IMR-90 (cell line): ENCODE measurements at regions not wholly inside any gene's neighbourhood (a gene's known extent, or its start where the extent isn't known, plus 50 kb on each side); places are given as distances from the start of the nearest gene placed in this dataset.

Source experiments
- ATAC-seq: fragments of 200-7000 bp; cut with Tn5 transposase; 2 replicates; pipeline ENCODE4 v1.9.1; 2020; ENCODE audit warnings: low read depth, mild to moderate bottlenecking, moderate library complexity
- BruUV-seq: library from RNA; stranded (reverse); fragments of 400-500 nt; replicated peaks from 2 replicates; lab custom pipeline; 2021; lab: Mats Ljungman, UMichigan
- CTCF ChIA-PET: fragments of 300-600 bp; formaldehyde crosslinking; extraction: SDS; loops from one replicate; lab custom pipeline; 2021; ENCODE audit warnings: antibody characterized with exemption; lab: Yijun Ruan, JAX
- POLR2A ChIA-PET: fragments of 300-600 bp; sonication (Branson Sonifier 250); formaldehyde crosslinking; loops from one replicate; lab custom pipeline; 2022; ENCODE audit warnings: antibody characterized with exemption; ENCODE audit not compliant: unreplicated experiment; lab: Charles Lee
- DNase-seq: peaks from one replicate; pipeline ENCODE4 v3.0.0; 2013
- H2AFZ ChIP-seq: replicated peaks from 2 replicates; pipeline ENCODE3; 2013; ENCODE audit warnings: low read length, mild to moderate bottlenecking; ENCODE audit not compliant: poor library complexity
- H2AK5ac ChIP-seq: 2 replicates; pipeline ENCODE4 v1.6.1; 2013; ENCODE audit warnings: low read depth, low read length, inconsistent platforms
- H2AK9ac ChIP-seq: replicated peaks from 2 replicates; pipeline ENCODE3; 2013; ENCODE audit warnings: mild to moderate bottlenecking, low read depth, low read length, moderate library complexity; ENCODE audit not compliant: poor library complexity
- H2BK120ac ChIP-seq: 2 replicates; pipeline ENCODE4 v1.6.1; 2013; ENCODE audit warnings: low read depth, low read length, inconsistent platforms
- H2BK15ac ChIP-seq: 3 replicates; pipeline ENCODE4 v1.6.1; 2013; ENCODE audit warnings: low read depth, low read length, inconsistent platforms
- H2BK20ac ChIP-seq: 2 replicates; pipeline ENCODE4 v1.6.1; 2013; ENCODE audit warnings: low read depth, mild to moderate bottlenecking, inconsistent platforms, low read length, moderate library complexity
- H2BK5ac ChIP-seq: 2 replicates; pipeline ENCODE4 v1.6.1; 2013; ENCODE audit warnings: mild to moderate bottlenecking, low read depth, low read length, inconsistent platforms; ENCODE audit not compliant: poor library complexity, severe bottlenecking
- H3K14ac ChIP-seq: replicated peaks from 2 replicates; pipeline ENCODE4 v1.6.1; 2013; ENCODE audit warnings: low read depth, low read length, inconsistent platforms
- H3K18ac ChIP-seq: 2 replicates; pipeline ENCODE4 v1.6.1; 2013; ENCODE audit warnings: low read depth, low read length, control low read depth
- H3K23ac ChIP-seq: 2 replicates; pipeline ENCODE4 v1.6.1; 2013; ENCODE audit warnings: low read depth, low read length, inconsistent platforms
- H3K27ac ChIP-seq: 2 replicates; pipeline ENCODE4 v1.5.1; 2013; ENCODE audit warnings: mild to moderate bottlenecking, control low read depth, low read length; ENCODE audit not compliant: insufficient read depth
- H3K27me3 ChIP-seq: 2 replicates; pipeline ENCODE4 v1.6.1; 2013; ENCODE audit warnings: low read length; ENCODE audit not compliant: control insufficient read depth, insufficient read depth
- H3K36me3 ChIP-seq: 2 replicates; pipeline ENCODE4 v1.6.1; 2013; ENCODE audit warnings: low read length, mixed read lengths; ENCODE audit not compliant: control insufficient read depth, insufficient read depth
- H3K4ac ChIP-seq: 2 replicates; pipeline ENCODE4 v1.6.1; 2013; ENCODE audit warnings: low read depth, low read length, inconsistent platforms
- H3K4me1 ChIP-seq: 2 replicates; pipeline ENCODE4 v1.6.1; 2013; ENCODE audit warnings: low read length, mixed read lengths; ENCODE audit not compliant: control insufficient read depth, insufficient read depth
- H3K4me2 ChIP-seq: 2 replicates; pipeline ENCODE4 v1.6.1; 2013; ENCODE audit warnings: low read depth, mild to moderate bottlenecking, control low read depth, low read length, moderate library complexity
- H3K4me3 ChIP-seq: 2 replicates; pipeline ENCODE4 v1.5.1; 2013; ENCODE audit warnings: low read depth, mild to moderate bottlenecking, control low read depth, low read length, moderate library complexity; ENCODE audit not compliant: insufficient read depth
- H3K56ac ChIP-seq: 2 replicates; pipeline ENCODE4 v1.6.1; 2013; ENCODE audit warnings: low read length, inconsistent platforms; ENCODE audit not compliant: insufficient read depth; ENCODE audit errors: extremely low read depth
- H3K79me1 ChIP-seq, 2 experiments: 2 replicates each; pipeline ENCODE4 v1.6.1; 2013; ENCODE audit warnings: low read length in 2 of 2, inconsistent platforms in 1 of 2, low read depth in 1 of 2
- H3K9ac ChIP-seq: 2 replicates; pipeline ENCODE4 v1.6.1; 2013; ENCODE audit warnings: low read depth, low read length, control low read depth
- H3K9me1 ChIP-seq: 2 replicates; pipeline ENCODE4 v1.6.1; 2013; ENCODE audit warnings: low read length, inconsistent platforms; ENCODE audit not compliant: insufficient read depth
- H3K9me3 ChIP-seq: 2 replicates; pipeline ENCODE4 v1.6.1; 2013; ENCODE audit warnings: low read length; ENCODE audit not compliant: control insufficient read depth, insufficient read depth
- H4K20me1 ChIP-seq: 2 replicates; pipeline ENCODE4 v1.6.1; 2013; ENCODE audit warnings: low read length, inconsistent platforms; ENCODE audit not compliant: insufficient read depth
- H4K5ac ChIP-seq: 2 replicates; pipeline ENCODE4 v1.6.1; 2013; ENCODE audit warnings: mild to moderate bottlenecking, low read depth, low read length, control low read depth
- H4K8ac ChIP-seq, 2 experiments: 2 replicates each; pipeline ENCODE4 v1.6.1; 2013; ENCODE audit warnings: low read depth in 2 of 2, low read length in 2 of 2, control low read depth in 1 of 2, inconsistent platforms in 1 of 2
- H4K91ac ChIP-seq: 2 replicates; pipeline ENCODE4 v1.6.1; 2013; ENCODE audit warnings: low read depth, low read length, inconsistent platforms; ENCODE audit not compliant: insufficient read depth
- BHLHE40 ChIP-seq: fragments of 150-350 bp; IDR thresholded peaks from 2 replicates; pipeline ENCODE4 v1.6.1; 2016; ENCODE audit warnings: mild to moderate bottlenecking, low read depth, low read length
- dilution Hi-C: fragments of 300-500 bp; cut with HindIII; formaldehyde crosslinking; loops from one replicate; pipeline ENCODE4 v1.14.3; 2018; ENCODE audit warnings: low sequenced_read_pairs; ENCODE audit not compliant: unreplicated experiment
- in situ Hi-C: fragments of 300-500 bp; cut with MboI; formaldehyde crosslinking; loops from 3 replicates; pipeline ENCODE4 v1.14.3; 2019; ENCODE audit warnings: low sequenced_read_pairs, inconsistent platforms, mixed read lengths
- intact Hi-C: fragments of 100-400 bp; cut with micrococcal nuclease; formaldehyde crosslinking; loops from 2 replicates; pipeline ENCODE4 v1.10.0; 2022

DNA sequence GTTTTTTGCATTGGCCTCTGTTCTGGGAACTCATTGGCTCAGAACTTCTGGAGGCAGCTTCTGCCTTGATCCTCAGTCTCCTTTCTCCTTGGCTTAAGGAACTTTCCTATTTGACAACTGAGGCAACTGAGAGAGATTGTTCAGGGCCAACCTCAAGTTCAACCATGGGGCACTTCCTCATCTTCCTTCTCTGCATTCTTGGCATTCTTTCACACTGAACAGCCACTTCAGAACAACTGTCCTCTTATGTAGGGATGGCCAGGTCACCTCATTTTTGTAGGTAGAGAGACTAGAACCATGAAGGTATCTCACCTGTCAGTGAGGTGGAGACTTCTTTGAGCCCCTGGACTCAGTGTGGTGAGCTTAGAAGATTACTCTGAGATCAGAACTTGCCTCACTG, 63.0 kb upstream of the NRXN3 start:
- H3K9ac ChIP-seq, result no peak overlapping the region
- H4K20me1 ChIP-seq, result no peaks in the 10 kb centered on the region
- no peak overlapping the region for H3K4me2 ChIP-seq
- no peak overlapping the region for H2BK15ac ChIP-seq
- no peak overlapping the region for H3K14ac ChIP-seq
- H4K5ac ChIP-seq, result no peak overlapping the region
- no peak for ATAC-seq
- H3K4ac ChIP-seq, result no peak overlapping the region
- no peak overlapping the region for H4K91ac ChIP-seq
- H2AK9ac ChIP-seq, result no peak overlapping the region
- no peak for TF ChIP-seq BHLHE40
- no peak overlapping the region for H2AK5ac ChIP-seq
- H2BK5ac ChIP-seq, result no peak overlapping the region
- H3K36me3 ChIP-seq, result no peaks in the 10 kb centered on the region
- dilution Hi-C loops (no loop called here), in situ Hi-C loops (no loop called here), intact Hi-C loops (no loop called here)
- CTCF ChIA-PET, result no interaction called here
- H3K4me3 ChIP-seq, result no peak overlapping the region
- H3K27ac ChIP-seq, result no peak overlapping the region
- H3K9me3 ChIP-seq, result peaks cover 18% of the 10 kb centered on the region
- H4K8ac ChIP-seq, result no peak overlapping the region
- H2BK20ac ChIP-seq, result no peak overlapping the region
- no peak overlapping the region for H2AFZ ChIP-seq
- no peak overlapping the region for H2BK120ac ChIP-seq
- no peaks in the 10 kb centered on the region for H3K79me1 ChIP-seq
- H3K4me1 ChIP-seq, result no peaks in the 10 kb centered on the region
- H3K9me1 ChIP-seq, result no peaks in the 10 kb centered on the region
- H3K27me3 ChIP-seq, result no peaks in the 10 kb centered on the region
- BruUV-seq, result no TSS peak
- H3K56ac ChIP-seq, result no peak overlapping the region
- H3K23ac ChIP-seq, result no peak overlapping the region
- no peak overlapping the region for H3K18ac ChIP-seq
- POLR2A ChIA-PET, result no interaction called here
- DNase-seq, result no peak
